AG04449 (cell line): ENCODE measurements at regions not wholly inside any gene's neighbourhood (a gene's known extent, or its start where the extent isn't known, plus 50 kb on each side); places are given as distances from the start of the nearest gene placed in this dataset.

Source experiments
- CTCF ChIA-PET: fragments of 350-600 bp; formaldehyde crosslinking; extraction: SDS; loops from one replicate; lab custom pipeline; 2021; ENCODE audit warnings: antibody characterized with exemption; lab: Yijun Ruan, JAX
- POLR2A ChIA-PET: fragments of 400-600, 350-600 bp; formaldehyde crosslinking; extraction: SDS; loops from one replicate; lab custom pipeline; 2020; ENCODE audit warnings: antibody characterized with exemption, inconsistent platforms; lab: Yijun Ruan, JAX
- DNase-seq: peaks from one replicate; pipeline ENCODE4 v3.0.0-alpha.2; 2010; ENCODE audit warnings: low read depth, low spot score
- H3K4me3 ChIP-seq: 2 replicates; pipeline ENCODE4 v1.5.1; 2011; ENCODE audit warnings: low read depth, mild to moderate bottlenecking, control low read depth, low read length
- TF ChIP-seq, protein P1 (sequence below): IDR thresholded peaks from one replicate; pipeline ENCODE4 v1.5.1; 2011; ENCODE audit warnings: mild to moderate bottlenecking, moderate library complexity, low read length, control low read depth, inconsistent platforms; ENCODE audit not compliant: insufficient read depth; ENCODE audit errors: missing control alignments

- no peak overlapping the region for H3K4me3 ChIP-seq
- DNase-seq: no peak
- TF ChIP-seq, protein P1, sequence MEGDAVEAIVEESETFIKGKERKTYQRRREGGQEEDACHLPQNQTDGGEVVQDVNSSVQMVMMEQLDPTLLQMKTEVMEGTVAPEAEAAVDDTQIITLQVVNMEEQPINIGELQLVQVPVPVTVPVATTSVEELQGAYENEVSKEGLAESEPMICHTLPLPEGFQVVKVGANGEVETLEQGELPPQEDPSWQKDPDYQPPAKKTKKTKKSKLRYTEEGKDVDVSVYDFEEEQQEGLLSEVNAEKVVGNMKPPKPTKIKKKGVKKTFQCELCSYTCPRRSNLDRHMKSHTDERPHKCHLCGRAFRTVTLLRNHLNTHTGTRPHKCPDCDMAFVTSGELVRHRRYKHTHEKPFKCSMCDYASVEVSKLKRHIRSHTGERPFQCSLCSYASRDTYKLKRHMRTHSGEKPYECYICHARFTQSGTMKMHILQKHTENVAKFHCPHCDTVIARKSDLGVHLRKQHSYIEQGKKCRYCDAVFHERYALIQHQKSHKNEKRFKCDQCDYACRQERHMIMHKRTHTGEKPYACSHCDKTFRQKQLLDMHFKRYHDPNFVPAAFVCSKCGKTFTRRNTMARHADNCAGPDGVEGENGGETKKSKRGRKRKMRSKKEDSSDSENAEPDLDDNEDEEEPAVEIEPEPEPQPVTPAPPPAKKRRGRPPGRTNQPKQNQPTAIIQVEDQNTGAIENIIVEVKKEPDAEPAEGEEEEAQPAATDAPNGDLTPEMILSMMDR: no peak
- POLR2A ChIA-PET: no interaction called here
- CTCF ChIA-PET: no interaction called here
These were observed 90.0 kb upstream of the HNRNPU start for GRCh38 chr1:244954359-244954758.

- TF ChIP-seq, protein P1: no peak
- no peak overlapping the region for H3K4me3 ChIP-seq
- no peak for DNase-seq
- ChIA-PET POLR2A (no interaction called here), CTCF (no interaction called here)
These were observed 89.6 kb upstream of the HNRNPU start for GRCh38 chr1:244953901-244954300.

- no peak overlapping the region for H3K4me3 ChIP-seq
- TF ChIP-seq, protein P1: no peak
- ChIA-PET CTCF (no interaction called here), POLR2A (no interaction called here)
- DNase-seq: no peak
These were observed 88.6 kb upstream of the HNRNPU start for GRCh38 chr1:244952940-244953339.

- DNase-seq: no peak
- TF ChIP-seq, protein P1: no peak
- CTCF ChIA-PET: no interaction called here
- POLR2A ChIA-PET: no interaction called here
- no peak overlapping the region for H3K4me3 ChIP-seq
These were observed 88.1 kb upstream of the HNRNPU start for GRCh38 chr1:244952280-244952933.

DNA sequence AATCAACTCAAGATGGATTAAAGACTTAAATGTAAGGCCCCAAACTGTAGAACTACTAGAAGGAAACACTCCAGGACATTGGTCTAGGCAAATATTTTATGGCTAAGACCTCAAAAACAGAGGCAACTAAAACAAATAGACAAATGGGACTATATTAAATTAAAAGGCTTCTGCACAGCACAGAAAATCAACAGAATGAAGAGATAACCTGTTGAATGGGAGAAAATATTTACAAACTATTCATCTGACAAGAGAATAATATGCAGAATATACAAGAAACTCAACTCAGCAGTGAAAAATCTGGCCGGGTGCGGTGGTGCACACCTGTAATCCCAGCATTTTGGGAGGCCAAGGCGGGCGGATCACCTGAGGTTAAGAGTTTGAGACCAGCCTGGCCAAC, 84.1 kb upstream of the HNRNPU start:
- TF ChIP-seq, protein P1: no peak
- H3K4me3 ChIP-seq: no peak overlapping the region
- ChIA-PET CTCF (no interaction called here), POLR2A (no interaction called here)
- no peak for DNase-seq

DNA sequence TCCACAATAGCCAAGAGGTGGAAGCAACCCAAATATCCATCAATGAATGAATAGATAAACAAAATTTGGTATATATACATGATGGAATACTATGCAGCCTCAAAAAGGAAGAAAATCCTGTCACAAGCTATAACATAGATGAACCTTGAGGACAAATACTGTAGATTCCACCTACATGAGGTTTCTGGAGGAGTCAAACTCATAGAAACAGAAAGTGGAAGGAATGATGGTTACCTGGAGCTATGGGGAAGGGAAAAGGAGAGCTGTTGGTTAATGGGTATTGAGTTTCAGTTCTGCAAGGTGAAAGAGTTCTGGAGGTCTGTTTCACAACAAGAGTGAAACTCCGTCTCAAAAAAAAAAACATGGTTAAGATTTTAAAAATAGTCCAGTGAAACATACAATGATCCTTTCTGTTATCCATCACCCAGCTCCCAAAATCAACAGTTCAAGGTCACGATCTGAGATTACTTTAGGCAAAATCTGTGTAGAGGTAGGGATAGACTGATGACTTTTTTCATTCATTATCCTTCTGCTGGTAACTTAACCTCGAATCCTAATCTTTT, 80.8 kb upstream of the HNRNPU start:
- CTCF ChIA-PET: interaction anchor here (1.3 kb wide), 1 partner anchor 34 kb away, joined by 3 read pairs; no protein-coding TSS in a partner anchor
- POLR2A ChIA-PET: no interaction called here
- H3K4me3 ChIP-seq: no peak overlapping the region
- DNase-seq: no peak
- TF ChIP-seq, protein P1: no peak
